HG03432 (cell line): ENCODE measurements at regions not wholly inside any gene's neighbourhood (a gene's known extent, or its start where the extent isn't known, plus 50 kb on each side); places are given as distances from the start of the nearest gene placed in this dataset.
A peak's percentile ranks its signal among the peaks of the same experiment; 100 is the strongest.
"Not testable (repeated sequence)": the region's sequence is repeated elsewhere in the genome, so short reads cannot be mapped to it uniquely, and the experiment has no call there.

Experiments used
- ATAC-seq: cut with Tn5 transposase; IDR thresholded peaks from one replicate; pipeline ENCODE4 v1.9.1; 2021; ENCODE audit warnings: mild to moderate bottlenecking, moderate library complexity; ENCODE audit not compliant: unreplicated experiment

DNA sequence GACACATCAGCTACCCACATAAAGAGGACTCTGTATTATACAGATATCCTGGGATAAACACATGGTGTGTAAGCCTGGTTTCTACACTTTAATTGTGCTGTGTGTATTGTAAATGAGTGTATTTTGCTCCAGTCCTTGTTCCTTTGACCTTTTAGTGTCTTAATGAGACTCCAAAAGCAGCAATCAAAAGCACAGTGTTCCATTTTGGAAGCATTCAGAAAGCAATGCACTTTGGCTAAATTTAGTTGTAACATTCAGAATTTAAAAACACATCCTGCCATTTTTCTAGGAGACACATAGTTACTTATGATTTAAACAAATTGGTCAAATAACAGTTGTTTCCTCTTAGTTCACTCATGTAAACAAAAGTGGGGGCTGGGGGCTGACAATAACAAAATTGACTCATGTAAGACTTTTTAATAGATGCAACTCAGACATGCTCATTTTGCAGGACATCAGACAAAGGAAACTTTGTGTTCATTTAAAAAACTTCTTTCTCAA lies 122.2 kb downstream of the GPR37 start:
- no peak for ATAC-seq

DNA sequence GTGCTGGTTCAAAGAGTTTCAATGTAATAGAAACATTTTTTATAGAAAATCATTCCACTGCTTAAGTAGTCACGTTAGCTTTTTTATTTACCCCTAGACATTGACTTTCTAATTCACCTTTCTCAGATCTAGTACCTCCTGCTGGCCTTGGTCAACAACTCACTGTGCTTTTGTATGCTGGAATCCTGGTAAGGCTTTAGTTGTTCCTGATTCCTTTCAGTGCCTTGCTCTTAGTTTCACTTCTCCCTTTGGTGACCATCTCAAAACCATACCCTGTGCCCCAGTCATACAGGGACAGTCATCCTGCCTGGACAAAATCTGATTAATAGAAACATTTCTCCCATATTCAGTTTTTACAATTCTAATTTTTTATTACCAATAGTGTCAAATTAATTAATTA lies 130.2 kb downstream of the GPR37 start:
- no peak for ATAC-seq

DNA sequence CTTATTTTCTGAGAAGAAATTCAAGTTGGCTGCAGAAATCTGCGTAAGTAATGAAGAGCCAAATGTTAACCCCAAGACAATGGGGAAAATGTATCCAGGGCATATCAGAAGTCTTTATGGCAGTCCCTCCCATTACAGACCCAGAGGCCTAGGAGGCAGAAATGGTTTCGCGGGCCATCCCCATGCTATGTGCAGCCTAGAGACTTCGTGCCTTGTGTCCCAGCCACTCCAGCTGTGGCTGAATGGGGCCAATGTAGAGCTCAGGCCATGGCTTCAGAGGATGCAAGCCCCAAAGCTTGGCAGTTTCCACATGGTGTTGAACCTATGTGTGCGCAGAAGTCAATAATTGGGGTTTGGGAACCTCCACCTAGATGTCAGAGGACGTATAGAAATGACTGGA lies 131.9 kb downstream of the GPR37 start:
- ATAC-seq, result no peak

DNA sequence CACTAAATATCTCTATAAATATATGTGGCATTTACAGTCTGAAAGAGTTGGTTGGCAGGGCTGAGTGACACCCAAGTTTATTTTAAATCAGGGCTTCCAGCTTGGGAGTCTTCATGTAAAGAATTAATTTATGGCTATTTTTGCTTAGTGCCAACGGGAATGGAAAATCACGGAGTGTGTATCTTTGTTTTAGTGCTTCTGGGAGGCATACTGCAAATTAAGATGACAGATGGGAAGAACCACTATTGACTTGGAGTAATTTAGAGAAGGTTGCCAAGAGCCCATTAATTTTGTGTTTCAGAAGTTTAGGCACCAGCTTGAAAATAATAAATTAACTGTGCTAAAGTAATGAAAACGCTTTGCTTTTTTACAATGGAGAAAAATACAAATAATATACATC lies 135.2 kb downstream of the GPR37 start:
- no peak for ATAC-seq

DNA sequence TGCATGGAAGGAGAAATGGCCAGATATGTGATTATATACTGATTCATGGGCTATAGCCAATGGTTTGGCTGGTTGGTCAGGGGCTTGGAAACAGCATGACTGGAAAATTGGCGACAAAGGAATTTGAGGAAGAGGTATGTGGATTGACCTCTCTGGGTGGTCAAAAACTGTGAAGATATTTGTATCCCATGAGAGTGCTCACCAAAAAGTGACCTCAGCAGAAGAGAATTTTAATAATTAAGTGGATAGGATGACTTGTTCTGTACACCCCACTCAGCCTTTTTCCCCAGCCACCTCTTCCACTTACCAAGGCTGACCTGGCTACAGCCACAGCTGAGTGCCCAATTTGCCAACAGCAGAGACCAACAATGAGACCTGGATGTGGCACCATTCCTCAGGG lies 146.7 kb downstream of the GPR37 start:
- ATAC-seq, result no peak

DNA sequence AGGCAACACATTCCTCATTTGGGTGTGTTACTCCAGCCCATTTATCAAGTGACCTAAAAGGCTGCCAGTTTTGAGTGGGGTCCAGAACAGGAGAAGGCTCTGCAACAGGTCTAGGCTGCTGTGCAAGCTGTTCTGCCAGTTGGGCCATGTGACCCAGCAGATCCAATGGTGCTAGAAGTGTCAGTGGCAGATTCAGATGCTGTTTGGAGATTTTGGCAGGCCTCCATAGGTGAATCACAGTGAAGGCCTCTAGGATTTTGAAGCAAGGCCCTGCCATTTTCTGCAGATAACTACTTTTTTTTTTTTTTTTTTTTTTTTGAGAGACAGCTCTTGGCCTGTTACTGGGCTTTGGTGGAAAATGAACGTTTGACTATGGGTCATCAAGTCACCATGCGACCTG lies 147.5 kb downstream of the GPR37 start:
- ATAC-seq, result not testable (repeated sequence)

DNA sequence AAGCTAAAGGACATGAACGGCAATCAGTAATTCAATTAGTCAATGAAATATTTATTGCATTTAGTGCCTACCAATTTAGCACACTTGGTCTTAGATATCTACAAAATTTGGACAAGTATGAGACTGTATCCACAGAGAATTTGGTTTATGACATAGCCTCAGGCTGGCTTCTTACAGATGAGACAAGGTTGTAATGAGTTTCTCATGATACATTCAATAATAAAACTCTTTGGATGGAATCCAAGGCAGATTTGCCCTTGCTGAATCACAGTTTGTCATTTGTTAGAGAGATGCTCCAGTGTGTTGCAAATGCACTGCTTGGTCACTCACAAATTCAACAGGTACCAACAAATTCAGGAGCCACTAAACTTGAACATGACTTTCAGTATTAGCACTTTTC lies 162.5 kb downstream of the GPR37 start:
- no peak for ATAC-seq

DNA sequence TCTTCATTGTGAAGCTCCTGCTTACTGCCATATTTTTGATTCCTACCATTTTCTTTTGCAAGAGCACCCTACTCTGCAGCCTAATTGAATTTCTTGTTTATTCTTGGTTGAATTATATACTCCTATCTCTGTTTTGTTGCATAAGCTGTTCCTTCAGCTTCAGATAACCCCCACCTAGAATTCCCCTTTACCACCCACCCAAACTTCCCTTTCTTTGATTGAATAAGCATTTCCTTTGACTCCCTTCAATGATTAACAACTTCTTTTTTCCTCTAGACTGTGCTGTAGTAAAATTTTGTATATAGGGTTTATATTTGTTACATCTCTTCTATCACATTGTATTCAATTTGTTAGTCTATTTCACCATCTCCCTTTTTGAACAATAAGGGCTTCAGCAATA lies 168.1 kb downstream of the GPR37 start:
- peak; percentile 77 for ATAC-seq

DNA sequence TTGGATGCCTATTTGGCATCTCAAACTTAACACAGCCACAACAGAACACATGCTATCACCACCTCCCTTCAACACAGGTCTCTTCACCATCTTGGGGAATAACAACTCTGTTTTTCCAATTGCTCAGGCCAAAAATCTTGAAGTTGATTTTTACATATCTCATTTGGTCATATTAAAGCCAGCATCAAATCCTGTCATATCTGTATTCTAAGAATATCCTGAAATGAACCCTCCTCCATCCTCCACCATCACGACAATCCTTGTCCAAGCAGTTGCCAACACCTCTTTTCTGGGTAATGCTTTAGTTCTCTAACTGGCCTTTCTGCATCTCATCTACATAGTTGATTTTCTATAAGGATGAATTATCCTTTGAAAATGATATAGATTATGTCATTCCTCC lies 168.7 kb downstream of the GPR37 start:
- ATAC-seq, result no peak

DNA sequence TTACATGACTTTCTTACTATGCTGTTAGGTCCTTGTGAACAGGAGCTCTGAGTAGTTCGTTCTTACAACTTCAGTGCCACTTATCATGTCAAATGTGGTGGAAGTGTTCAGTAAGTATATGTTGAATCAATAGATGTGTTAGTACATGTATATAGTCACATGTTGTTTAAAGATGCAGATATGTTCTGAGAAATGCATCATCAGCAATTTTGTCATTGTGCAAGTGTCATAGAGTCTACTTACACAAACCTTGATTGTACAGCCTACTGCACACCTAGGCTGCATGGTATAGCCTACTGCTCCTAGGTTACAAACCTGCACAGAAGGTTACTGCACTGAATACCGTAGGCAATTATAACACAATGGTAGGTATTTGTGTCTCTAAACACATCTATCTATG lies 174.8 kb downstream of the GPR37 start:
- no peak for ATAC-seq

DNA sequence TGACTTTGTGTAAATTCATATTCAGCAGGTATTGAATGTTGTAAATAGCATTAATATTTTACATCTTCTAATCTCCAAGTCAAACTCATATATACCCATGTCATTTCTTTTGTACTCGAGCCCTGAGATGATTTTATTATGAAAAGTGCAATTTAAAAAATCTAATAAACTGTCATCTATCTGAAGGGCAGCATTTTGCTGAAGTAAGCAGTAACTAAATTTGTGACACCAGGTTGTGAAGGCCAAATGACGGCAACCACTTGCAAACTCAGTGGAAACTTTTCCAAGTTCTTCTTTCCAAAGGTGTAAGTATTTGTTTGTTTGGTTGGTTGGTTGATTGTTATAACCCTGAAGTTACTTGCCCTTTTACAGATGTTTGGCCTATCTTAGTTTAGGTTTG lies 188.3 kb downstream of the GPR37 start:
- ATAC-seq, result no peak

DNA sequence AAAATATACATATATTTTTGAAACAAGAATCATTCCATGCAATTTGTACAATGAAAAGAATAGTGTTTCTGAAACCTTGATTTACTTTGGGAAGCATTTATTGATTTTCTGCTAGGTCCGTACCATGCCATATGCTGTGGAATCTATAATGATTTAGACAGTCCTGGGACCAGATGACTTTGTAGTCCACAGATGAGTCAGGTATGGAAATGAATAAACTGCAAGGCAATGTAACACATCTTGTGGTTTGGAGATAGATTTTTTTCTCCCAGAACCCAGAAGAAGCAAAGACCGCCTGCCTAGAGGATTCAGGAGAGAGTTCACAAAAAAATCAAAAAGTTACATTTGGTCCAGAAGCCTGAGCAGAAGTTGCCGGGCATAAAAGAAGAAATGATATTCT lies 190.4 kb downstream of the GPR37 start:
- ATAC-seq, result no peak

DNA sequence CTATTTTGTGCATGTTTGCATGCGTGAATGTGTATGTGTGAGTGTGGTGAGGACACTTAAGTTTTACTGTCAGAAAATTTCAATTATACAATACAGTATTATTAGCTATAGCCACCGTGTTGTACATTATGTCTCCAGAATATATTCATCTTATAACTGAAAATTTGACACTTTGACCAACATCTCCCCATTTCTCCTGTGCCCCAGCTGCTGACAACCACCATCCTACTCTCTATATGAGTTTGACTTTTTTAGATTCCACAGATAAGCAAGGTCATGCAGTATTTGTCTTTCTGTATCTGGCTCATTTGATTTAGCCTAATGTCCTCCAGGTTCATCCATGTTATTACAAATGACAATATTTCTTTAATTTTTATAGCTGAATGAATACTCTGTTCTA lies 195.0 kb downstream of the GPR37 start:
- peak; percentile 64 for ATAC-seq

DNA sequence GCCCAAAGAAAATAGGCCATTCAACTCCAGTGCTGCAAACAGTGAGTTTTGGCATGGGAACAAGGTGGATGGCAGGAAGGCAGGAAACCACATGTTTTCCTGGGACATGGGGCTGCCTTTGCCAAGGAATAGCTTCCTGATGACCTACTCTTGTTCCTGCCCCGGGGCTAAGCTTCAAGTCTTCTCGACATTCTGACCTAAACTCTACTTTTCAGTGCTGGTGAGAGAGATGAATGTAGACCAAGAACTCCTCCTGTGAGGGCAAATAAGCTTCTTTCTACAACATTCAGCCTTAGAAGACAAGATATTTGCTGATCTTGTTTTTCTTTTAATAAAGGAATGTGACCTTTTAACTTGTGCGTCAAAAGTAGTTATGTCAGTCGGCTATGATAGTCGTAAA lies 199.0 kb downstream of the GPR37 start:
- ATAC-seq, result no peak

DNA sequence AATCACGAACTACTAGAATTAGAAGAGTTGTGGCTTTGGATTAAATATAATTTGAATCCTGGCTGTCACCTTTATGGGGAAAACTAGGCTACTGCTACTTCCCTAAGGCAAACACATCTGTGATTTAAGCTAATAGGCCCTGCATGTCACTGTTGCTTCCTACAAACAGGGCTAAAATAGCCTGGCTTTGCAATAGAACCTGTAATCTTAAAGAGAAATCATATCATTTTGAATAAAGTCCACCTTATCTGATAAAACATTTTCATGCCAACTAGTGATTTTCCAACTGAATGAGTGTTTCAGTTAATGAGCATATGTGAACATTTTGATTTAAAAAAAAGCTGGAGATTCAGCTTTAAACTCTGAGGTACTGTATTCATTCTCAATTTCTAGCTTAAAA lies 208.0 kb downstream of the GPR37 start:
- ATAC-seq, result no peak

DNA sequence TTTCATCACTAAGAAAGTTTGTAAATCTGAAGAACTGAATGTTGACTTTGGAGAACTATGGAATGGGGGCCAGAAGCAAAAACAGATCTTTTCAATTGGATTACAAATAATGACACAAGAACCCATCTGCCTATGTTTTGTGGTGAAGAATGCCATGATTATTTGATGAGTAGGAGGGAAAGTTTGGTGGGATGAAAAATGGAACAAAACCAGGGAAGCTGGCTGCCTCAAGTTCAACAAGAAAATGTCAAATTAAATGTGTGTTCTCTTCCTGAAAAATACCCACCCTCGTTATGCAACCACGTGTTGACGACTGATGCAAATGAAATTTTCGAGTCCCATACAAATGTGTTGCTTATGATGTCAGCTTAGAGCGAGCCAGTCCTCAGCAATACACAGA lies 208.5 kb downstream of the GPR37 start:
- no peak for ATAC-seq

DNA sequence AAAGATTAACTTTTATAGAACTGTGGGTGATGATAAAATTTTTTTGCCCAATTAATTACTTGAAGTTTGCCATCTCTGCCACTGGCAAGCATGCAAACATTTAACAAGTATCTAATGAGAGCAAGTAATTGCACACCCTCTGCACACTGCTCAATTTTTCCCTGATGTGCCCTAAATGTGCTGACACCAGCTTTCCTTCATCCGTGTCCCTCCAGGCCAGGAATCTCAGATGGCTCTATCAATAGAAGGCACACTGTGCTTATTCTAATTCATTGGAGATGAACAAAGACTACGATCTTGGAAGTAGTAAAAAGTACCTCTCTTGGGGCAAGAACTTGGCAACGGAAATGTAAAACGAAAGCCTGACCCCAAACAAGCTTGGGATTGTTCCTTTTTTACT lies 212.1 kb downstream of the GPR37 start:
- no peak for ATAC-seq

DNA sequence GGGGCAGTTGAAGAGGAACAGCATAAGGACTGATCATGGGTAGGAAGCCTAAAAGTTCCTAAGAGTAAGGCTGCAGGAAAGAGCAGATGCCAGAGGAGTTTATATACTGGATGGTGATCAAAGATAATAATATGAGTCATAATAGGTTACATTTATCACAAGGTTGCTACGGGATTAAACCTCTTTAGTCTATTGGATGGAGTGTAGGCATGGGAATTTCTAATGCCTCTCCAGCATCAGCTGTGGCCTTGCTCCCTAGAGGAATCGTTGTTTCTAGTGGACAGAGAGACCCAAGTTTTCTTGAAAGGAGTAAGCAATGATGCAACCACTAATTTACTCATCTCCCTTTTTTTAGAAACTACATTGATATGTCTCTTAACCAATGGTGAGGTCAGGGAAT lies 213.4 kb downstream of the GPR37 start:
- no peak for ATAC-seq

DNA sequence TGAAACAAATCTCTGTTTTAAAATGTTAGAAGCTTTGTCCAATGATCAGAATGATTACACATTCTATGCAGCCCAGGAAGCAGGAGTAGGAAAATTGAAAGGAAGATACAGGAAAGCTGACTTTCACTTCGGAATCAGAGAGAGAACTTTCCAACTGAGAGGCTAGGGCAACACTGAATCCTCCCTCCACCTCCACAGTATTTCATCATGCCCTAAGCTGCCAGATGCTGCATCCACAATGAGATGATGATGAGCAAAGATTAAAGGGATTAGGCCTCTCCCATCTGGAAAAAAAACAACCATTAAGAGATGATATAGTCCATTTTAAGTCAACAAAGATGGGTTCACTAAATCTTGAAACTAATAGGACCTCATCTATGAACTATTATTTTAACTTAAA lies 215.6 kb downstream of the GPR37 start:
- no peak for ATAC-seq

DNA sequence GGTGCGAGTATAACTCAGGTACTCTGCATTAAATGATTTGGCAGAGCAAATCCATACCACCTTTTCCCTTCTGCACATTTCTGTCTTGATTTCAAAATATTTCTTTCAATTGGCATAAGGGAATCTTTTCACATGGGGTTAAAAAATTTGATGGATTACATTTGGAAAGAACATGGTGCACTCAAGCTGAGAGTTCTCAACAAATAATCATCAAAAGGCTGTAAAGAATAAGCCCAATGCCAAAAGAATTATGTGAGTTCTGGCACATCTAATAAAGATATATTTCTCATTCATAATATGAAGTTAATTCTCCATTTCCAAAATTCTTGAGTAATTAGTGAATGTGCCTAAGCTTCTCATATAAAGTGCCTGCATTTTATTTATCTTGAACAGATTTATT lies 223.1 kb downstream of the GPR37 start:
- ATAC-seq, result no peak

DNA sequence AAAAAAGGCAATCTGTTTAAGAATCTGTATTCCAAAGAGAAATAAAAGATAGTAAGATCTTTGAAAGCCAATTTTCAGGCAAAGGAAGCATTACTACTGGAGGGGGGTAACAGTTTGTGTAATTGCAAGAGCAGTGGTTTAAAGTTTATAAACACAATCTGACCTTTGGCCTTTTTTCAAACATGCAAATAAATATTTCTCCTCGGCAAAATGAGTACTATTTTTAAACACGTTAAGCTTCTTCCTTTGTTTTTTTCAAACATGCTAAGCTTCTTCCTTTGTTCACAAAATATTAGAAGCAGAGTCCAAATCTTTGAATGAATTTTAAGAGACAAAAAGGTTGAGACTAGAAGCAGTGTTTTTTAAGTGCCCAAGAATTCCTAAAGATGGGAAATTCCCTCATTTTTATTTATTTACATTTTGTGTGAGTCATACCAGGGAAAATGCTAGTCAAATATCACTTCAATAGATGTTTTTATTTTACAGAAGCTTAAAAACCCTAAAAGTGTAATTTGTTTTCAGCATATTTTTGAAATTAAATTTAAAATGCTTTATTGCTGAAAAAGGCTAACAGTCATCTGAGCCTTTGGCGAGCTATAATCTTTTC lies 229.3 kb downstream of the GPR37 start:
- no peak for ATAC-seq

DNA sequence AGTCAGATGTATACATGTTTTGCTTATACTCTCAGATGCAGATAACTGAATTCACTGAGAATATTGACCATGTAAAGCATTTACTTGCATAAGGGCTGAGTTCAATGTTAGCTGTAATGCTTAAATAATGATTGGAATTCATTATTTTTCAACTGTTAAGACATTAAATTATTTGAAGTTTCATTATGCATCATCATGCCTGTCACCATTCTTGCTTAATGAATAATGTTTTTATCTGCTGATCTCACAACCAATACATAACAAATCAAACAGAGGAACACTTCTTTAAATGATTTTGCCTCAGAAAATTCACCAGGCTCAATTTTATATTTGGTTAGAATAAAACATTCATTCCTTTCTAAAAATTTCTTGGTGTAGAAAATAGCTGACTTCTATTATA lies 233.4 kb downstream of the GPR37 start:
- ATAC-seq, result no peak

DNA sequence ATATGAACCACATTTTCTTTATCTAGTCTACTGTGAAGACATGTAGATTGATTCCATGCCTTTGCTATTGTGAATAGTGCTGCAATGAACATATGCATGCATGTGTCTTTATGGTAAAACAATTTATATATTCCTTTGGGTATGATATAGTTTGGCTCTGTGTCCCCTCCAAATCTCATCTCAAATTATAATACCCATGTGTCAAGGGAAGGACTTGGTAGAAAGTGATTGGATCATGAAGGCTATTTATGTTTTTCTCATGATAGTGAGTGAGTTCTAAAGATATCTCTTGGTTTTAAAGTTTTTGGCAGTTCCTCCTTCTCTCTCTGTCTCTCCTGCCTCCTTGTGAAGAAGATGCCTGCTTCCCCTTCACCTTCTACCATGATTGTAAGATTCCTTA lies 248.7 kb downstream of the GPR37 start:
- no peak for ATAC-seq
